ENCODE measurements at regions not wholly inside any gene's neighbourhood (a gene's known extent, or its start where the extent isn't known, plus 50 kb on each side); places are given as distances from the start of the nearest gene placed in this dataset.

DNA sequence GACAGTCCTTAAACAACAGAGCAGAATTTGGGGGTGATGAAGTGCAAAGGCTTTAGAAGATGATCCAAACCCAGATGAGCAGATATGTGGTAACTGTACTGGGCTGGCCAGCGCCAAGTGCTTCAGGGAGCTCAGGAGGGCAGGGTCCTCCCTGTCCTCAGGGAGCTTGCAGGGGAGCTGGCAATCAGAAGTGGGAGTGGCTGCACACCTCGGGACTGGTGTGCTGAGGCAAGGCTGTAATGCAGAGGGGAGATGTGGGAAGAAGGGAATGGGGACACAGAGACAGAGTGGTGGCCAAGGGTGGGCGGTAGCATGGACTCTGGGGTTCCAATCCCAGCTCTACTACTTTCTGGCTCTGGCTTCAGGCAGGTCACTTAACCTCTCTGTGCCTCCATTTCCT lies 235.6 kb upstream of the NCAM1 start:
- DNase-seq, result no peak

DNA sequence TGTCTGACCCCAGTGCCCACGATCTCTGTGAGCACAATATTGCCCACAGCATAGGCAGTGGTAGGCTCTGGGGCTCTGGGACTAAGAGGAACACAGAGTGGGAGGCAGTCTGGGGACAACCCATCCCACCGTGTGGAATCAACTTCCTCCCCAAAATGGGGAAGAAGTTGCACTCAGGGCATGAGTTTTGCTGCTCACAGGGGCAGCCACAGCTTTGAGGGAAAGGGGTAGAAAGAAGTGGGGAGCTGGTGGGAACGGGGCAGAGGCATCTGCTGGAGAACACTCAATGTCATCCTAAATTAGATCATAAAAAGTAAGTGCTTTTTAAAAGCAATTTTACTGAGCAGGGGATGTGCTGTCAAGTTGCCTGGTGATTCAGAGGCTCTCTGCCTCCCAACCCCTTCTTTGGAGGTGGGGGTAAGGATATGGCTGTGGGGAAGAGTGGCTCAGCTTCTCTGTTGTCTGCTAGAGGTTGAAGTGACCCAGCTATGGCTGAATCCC lies 233.8 kb upstream of the NCAM1 start:
- DNase-seq, result no peak

DNA sequence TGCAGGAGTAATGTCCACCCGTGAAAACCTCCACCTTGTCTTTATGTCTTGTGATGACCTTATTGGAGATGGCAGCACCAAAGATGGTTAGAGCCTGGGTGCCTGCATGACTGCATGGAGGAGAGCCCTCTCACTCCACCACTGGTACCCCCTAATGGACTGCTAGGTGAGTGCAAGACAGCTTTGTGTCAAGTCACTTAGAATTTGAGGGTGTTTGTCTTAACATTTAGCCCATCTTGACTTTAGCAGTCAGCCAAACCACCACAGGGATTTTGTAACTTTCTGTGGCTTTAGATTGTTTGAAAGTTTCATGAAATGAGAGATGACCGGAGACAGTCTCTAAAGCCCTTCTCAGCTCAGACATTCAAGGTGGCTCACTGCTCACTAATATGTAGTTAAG lies 232.9 kb upstream of the NCAM1 start:
- DNase-seq, result no peak

DNA sequence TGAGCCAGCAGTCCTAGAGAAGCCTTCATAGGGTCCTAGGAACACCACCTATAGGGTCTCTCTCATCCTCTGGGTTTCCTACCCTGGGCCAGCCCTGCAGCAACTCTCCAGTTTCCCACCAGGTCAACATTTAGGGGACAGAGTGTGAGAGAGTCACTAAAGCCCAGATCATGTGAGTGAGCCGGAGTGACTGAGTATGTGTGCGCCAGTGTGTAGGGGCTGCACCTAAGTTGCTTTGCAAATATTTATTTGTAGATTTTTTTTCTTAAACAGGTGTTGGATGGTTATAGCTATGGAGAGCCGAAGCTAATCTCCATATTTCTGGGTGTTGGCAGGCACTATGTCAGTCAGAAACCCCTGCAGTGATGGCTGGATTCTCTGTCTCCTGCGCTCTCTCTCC lies 232.5 kb upstream of the NCAM1 start:
- DNase-seq, result no peak

DNA sequence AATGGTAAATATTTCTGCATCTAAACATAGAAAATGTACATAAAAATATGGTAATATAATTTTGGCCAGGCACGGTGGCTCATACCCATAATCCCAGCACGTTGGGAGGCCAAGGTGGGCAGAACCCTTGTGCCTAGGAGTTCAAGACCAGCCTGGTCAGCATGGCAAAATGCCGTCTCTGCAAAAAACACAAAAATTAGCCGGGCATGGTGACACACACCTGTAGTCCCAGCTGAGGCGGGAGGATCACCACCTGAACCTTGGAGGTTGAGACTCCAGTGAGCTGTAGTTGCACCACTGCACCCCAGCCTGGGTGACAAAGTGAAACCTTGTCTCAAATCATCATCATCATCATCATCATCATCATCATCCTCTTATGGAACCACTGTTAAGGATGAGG lies 230.6 kb upstream of the NCAM1 start:
- DNase-seq, result no peak

DNA sequence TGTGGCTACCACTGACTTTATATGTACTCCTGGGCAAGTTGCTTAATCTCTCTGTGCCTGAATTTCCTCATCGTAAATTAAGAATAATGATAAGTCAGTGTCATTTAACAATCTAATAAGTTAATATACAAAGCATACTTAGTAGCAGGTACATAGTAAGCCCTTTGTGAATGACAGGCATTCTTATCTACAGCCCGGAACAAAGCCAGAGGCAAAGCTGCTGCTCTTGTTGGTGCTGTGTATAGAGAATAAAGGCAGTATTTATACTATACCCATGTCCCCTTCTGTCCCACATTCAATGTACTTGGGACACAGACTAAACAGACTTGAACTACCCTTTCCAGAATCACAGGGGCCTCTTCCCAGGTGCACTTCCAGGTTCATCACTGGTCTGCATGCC lies 229.7 kb upstream of the NCAM1 start:
- no peak for DNase-seq

DNA sequence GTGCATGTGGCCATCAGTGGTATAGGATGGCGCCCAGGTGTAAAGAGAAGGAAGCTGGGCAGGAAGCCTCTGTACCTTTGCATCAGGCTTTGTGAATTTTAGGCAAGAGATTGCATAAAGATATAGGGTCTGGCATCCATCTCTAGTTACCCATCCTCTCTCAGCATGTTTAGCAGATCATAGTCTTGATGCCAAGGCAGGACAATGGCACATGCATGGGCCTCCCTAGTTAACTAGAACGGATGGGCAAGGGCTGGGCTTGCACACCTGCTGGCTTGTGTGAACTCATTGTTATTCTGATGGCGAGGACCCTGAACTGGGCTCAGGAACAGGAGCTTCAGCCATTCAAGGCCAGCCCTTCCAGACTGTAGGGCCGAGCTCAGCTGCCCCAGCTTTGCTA lies 229.2 kb upstream of the NCAM1 start:
- no peak for DNase-seq

DNA sequence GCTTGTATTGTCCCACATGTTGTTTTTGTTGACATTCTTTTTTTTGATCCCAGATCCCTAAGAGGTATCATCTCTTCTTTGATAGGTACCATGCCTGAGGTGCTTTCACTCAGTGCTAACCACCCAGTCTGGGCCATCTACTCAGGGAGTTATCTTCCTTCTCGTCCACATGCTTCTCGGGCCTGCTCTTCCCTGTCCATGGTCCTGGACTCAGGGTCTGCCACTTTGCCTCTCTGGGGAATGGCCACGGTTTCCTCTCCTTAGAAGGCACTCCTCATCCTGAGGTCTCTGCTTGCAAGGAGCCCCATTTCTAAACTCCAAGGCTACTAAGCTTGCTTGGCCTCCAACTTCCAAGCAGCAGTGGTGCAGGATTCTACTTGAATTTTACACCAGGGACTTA lies 227.0 kb upstream of the NCAM1 start:
- DNase-seq, result no peak

DNA sequence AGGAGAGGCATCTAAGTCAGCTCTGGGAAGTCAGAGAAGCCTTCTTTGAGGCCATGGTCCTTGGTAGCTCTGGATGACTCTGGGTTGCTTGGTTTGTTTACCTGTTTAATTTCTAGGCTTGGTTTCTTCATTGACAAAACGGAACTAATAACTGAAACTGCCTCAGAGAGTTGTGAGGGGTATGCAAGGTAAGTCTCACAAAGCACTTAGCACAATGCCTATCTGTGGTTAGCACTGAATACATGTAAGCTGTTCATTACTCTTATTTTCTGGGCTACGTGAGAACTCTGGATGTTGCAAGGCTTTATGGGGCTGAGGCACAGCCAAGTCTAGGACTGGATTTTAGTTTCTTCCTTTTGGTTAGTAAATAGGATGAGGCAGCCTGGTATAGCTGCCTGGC lies 225.8 kb upstream of the NCAM1 start:
- DNase-seq, result no peak

DNA sequence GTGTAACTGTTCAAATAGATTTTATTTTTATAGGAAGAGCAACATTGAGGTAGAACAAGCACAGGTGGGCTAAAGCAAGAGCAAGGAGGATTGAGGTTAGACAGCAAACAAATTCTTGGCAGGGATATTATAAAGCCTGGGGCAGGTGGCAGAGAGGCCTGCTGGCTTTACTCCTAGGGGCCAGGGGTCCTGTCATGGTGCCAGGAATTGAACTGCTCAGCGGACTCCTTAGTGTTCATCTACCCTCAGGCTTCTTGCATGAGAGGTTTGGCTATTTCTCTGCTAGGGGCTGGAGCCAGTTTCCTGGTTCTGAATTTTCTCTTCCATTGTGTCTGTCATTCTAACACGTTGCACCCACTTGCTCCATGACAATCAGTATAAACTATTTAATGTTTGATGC lies 217.2 kb upstream of the NCAM1 start:
- DNase-seq, result no peak

DNA sequence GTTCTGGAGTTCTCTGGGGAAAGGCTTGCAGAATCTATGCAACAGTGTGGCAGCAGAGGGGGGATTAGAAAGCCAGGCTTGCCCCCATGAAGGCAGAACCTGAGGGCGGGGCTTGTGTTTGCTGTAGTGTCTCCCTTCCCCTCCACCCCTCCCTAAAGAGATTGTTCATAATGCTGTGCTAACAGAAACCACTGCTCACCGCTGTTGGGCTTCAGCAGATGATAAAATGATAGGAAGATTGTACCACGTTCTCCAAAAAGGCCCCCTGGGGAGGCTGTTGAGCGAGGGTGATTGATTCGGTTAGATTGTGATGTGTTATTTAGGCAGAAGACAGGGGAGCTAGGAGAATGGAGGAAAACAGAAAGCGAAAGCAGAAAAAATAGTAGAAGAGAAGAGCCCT lies 215.2 kb upstream of the NCAM1 start:
- no peak for DNase-seq

DNA sequence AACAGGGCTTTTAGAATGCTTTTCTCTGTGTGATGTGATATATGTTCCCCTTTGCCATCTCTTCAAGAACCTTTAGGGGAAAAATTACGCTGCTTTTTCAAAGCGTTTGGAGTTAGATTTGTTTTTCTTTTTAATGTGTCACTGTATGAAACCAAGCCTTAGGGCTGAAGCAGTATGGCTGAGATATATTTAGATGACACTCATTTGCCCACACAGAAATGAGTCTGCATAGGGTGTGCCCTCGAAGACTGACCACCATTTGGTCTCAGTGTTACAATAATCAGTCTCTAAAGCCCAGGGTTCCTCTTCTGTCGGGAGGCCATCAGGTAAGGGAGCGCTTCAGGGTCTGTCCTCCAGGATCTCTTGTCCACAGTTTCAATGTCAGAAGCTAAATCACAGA lies 213.0 kb upstream of the NCAM1 start:
- DNase-seq, result no peak

DNA sequence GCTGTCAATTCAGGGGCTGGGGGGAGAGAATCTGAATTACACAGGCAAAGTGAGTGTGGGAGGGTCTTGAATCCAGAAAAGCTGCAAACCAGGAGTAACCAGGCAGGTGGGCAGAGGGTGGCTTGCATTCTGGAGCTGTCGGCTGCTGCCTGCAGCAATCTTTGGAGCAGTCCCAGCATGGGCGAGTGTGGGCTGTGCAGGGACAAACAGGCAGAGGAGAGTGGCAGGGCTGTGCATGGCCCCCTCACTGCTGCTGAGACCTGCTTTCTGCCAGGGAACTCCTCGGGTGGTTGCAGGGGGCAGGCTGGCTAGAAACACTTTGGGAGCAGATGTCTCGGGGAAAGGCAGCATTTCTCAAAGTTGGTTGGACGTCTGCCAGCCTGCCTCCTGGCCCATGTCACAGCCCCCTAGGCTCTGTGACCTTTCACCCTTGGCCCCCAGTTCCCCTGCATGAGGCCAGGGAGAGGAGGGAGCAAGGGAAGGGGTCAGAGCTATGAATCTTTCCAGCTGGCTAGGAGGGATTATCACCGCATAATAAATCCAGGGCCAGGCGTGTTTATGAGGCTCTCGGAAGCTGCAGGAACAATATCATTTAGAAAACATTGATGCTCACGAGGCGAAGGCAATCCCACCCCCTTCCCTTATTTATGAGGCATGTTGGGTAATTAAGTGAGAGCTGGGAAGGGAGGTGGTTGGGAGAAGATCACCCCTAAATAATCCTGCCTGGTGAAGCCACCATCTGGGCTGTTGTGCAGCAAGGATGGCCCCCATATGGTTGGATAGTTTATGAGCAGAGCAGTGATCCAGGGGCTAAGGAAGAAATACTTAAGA lies 212.3 kb upstream of the NCAM1 start:
- no peak for DNase-seq

DNA sequence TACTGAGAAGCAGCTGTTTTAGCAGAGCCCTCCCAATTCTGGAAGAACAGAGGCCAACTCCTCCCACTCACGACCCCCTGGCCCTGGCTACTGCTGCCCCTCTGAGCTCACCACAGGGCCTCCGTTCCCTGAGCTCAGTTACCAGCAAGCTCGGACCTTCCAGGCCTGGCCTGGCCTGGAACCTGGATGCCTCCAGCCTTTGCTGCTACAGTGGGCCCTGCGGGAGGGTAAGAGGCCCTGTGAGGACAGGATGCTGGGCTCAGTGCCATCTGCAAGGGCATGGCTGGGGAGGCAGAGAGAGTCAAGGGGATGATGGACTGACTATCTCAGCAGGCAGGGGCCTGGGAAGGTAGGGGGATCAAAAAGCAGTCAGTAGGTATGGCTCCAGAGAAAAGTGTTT lies 209.9 kb upstream of the NCAM1 start:
- no peak for DNase-seq

DNA sequence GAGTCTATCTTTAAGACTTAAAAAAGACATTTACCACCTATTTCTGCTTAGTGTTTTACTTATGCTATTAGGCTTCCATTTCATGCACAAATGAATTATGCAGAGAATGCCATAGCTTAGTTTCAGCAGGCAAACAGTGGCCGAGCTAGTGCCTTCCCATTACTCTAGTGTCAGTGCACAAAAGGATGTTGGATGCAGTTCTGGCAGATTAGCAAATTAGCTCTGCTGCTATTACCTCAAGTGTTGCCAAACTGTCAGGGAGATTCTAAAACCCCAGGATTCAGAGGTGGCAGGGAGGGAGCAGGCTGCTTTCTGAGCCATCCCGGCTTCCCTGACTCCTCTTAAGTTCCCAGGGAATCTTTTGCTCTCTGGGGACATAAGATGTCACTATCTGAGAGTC lies 209.4 kb upstream of the NCAM1 start:
- no peak for DNase-seq

DNA sequence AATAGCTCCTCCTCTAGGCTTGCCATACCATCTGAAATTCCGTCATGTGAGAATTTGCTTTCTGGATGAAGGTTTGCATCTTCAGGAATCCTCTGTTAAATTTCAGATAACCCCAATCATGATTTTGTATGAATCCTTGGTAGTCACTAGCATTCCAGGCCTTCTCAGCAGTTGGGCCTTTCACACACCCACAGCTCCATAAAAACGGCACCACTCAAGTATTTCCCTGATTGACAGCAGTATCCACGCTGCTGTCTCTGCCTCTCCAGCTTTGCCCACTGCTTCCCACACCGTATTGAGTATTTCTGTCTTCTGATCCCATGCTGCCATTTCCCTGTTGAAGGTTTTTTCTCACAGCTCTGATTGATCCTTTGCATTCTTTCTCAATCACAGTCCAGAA lies 208.7 kb upstream of the NCAM1 start:
- no peak for DNase-seq

DNA sequence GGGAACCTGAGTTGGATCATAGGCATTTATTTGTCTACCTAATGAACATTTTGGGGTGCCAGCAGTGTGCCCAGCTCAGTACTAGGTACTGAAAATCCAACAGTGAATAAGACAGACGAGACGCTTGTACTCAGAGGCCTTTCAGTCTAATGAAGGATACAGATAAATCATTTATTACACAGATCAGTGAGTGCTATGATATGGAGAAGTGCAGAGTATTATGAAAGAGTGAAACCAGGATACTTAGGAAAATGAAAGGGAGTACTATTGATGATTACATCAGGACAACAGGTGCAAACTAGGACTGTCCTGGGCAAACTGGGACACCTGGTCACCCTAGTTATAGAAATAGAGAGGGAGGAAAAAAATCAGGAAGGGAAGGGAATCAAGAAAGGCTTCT lies 207.5 kb upstream of the NCAM1 start:
- no peak for DNase-seq

DNA sequence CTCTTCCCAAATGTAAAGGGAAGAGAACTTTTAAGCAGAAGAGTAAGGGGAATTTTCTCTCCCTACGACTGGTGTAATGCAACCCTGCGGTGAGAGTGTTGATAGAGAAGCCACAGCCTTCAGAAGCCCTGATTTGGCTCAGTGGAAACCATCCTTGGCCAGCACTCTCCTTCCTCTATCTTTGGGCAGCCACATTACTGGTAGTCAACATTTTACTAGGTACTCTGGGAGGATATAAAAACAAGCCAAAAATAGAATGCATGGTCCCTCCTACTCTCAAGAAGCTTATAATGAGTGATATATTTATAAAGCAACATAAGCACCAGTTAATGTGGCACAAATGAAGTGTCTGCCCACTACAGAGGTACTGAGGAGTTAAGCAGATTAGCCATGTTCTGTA lies 201.8 kb upstream of the NCAM1 start:
- no peak for DNase-seq

DNA sequence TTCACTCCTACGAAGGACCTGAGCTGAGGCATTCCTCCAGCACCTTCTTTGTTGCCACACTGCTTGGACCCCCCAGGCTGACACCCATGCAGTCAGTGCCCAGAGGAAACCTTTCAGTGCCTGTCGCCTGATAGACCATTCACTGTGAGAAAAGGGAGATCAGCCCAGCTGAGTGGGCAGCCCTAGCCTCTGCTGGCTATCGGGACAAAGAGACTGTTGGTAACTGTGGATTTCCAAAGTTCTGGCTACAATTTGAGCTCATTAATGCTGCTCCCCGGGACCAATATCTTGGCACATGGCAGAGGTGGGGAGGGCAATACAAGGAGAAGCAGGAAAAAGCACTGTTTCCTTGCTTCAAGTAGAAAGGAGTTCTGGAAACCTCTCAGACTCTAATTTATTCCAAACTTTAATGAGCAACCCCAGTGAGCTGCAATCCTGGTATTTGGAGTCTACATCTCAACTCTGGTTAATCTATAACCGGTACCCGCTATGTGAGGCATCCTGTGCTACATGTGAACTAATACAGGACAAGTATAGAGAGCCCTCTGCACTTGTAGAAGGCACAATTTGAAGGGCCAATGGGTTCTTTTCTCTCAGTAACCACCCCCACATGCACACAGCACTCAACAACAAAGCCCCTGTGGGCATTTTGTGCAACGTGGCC lies 200.7 kb upstream of the NCAM1 start:
- DNase-seq, result no peak

DNA sequence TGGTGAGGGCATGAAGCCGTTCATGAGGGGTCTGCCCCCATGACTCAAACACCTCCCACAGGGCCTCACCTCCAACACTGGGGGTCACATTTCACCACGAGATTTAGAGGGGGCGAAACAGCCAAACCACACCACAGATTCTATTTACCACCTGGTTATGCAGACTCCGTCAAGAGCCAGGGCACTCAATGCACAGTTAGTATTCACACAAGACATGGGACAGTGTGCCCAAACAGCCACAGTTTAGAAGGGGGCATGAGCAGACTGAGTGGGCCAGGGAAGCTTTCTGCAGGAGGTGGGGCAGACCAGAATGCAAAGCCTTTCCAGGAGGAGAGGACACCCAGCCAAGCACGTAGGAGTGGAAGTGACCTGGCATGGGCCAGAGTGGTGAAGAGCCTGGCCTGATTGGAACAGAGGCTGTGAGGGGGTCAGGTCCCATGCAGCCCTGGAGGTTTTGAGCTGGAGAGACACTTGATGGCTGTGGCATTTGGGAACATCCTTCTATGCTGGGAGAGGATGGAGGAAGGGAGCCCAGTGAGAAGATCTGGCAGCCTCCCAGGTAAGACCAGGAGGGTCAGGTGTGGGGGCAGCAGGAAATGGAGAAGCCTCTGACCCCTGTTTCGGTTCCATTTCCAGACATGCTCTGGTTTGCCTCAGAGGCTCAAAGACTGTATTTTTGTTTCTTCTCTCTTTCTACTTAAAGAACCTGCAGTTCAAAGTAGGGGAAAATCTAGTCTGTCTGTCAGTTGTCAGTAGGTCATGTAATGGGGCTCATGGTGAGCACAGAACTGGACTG lies 199.1 kb upstream of the NCAM1 start:
- DNase-seq, result no peak

DNA sequence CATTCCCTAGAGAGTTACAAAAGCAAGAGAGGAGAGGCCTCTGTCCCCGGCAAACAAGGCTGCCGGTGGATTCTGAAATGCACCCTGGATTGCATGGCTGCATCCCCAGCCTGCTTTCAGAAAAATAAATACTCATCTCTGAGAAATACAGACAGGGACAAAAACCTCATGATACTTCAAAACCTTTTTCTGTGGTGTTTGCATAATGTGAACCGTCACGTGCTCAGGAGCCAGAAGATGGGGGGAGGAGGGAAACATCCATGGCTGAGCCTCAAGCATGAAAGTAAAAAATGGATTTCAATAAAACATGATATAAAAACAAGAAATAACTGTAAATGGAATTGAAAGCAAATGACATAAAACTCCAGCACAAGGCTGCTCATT lies 198.5 kb upstream of the NCAM1 start:
- DNase-seq, result no peak

DNA sequence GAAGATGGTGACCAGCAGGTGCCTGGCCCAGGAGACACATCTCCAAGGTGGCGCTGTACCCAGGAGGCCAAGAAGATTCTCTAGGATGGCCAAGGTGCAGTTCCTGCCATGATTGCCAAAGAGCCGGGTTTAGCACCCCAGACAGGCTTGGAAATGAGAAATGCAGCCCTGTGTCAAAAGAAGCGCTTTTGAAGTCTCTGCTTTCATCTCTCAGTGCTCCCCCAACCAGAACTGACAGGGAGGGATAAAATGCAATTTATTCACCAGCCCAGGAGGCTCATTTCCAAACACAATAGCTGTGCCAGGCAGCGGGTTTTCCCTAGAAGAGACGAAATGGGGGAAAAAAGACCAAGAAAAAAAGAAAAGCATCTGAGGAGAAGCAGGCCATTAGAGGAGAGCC lies 195.9 kb upstream of the NCAM1 start:
- no peak for DNase-seq

DNA sequence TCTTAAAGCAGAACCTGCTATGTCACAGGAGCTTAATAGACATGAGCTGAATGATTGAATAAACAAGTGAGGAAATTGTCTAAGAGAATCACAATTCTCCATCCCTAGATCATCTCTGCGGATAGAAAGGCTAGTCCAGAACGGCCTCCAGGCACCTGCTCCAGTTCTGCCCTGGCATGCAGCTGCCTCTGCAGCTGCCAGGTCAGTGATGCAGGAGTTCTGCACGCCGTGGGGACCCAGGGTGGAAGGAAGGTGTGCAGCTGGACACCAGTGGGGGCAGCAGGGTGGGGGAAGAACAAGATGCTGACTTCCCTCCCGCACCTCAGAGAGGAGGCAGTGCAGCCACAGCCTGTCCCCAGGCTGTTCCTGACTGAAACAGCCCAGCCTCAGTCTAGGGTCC lies 192.1 kb upstream of the NCAM1 start:
- no peak for DNase-seq

DNA sequence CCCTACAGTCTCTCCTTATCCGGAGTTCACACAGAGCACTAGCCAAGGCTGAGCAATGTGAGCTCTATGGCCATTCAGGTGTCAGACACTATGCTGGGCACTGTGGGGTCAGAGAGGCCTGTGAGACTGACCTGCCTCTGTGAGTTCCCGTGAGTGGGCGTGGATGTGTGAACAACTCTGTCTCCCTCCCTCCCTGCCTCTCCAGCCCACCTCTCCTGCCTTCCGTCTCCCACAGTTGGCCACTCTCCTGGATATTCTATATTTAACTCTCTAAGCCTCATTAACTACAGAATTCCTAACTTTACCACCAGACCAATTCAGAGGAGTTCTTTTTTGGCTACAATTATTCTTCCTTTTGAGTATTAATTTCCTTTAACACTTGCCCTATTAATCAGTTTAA lies 191.6 kb upstream of the NCAM1 start:
- no peak for DNase-seq

Data from NCI-H1048 (cell line).